ENCODE measurements at regions not wholly inside any gene's neighbourhood (a gene's known extent, or its start where the extent isn't known, plus 50 kb on each side); places are given as distances from the start of the nearest gene placed in this dataset.
"Not testable (repeated sequence)": the region's sequence is repeated elsewhere in the genome, so short reads cannot be mapped to it uniquely, and the experiment has no call there.

DNA sequence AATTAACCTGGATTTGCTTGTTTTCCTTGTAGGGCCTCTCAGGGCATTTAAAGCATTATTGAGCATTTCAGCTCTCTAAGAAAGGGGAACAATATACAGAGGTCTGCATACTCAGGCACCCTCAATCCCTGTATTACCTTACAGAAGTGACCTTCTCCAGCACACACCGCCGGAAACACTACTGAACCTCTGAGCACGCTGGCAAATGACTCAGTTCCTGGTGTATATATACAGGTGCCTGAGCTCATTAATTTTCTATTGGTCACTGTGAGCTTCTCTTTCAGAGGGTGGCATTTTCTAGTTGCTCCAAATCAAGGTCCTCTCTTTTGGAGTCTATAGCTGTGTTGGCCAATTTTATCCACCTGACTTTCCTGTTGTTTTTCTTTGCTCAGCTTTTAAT is 85.2 kb upstream of the COPS8 start:
- Mint-ChIP-seq H3K27me3 (no peaks in the 10 kb centered on the region), H3K27ac (no peak overlapping the region), H3K4me3 (no peak overlapping the region), H3K9me3 (no peaks in the 10 kb centered on the region), H3K36me3 (no peaks in the 10 kb centered on the region), H3K4me1 (no peaks in the 10 kb centered on the region)

DNA sequence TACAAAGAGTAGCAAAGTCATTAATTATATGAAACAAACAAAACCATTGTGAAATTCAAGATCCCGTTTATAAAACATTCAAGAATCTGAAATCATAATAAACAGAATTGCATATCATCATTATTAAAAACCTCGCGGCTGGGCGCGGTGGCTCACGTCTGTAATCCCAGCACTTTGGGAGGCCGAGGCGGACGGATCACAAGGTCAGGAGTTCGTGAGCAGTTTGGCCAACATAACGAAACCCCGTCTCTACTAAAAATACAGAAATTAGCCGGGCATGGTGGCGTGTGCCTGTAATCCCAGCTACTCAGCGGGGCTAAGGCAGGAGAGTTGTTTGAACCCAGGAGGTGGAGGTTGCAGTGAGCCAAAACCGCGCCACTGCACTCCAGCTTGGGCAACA is 80.3 kb upstream of the COPS8 start:
- not testable (repeated sequence) for H3K4me1 Mint-ChIP-seq, H3K9me3 Mint-ChIP-seq, H3K4me3 Mint-ChIP-seq, H3K27ac Mint-ChIP-seq, H3K36me3 Mint-ChIP-seq, H3K27me3 Mint-ChIP-seq

DNA sequence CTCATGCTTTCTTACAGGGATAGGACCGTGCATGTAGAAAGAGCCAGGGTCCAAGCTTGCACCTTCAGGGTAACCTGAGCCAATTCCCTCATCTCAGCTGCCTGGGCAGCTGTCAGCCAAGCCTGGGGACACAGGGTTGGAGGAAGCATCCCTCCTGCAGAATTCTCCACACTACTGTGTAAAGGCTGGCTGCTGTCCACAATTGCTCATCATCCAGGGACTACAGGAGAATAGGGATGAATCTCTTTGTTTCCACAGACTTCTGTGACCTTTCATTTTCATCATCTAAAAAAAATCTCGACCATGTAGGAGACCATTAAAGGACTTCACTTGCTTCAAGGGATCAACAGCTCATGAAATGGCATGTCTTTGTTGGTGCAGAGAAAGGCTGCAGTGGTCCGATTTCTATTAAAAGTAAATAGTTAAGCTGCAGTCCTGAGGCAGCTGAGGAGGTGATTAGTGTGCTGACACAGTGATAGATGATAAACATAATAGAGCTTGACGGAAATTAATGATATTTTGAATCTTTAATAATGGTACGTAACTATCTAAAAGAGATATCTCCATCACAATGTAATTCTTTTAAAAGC is 74.4 kb upstream of the COPS8 start:
- no peaks in the 10 kb centered on the region for H3K9me3 Mint-ChIP-seq
- H3K4me3 Mint-ChIP-seq = no peak overlapping the region
- H3K36me3 Mint-ChIP-seq = no peaks in the 10 kb centered on the region
- H3K27me3 Mint-ChIP-seq = no peaks in the 10 kb centered on the region
- no peaks in the 10 kb centered on the region for H3K4me1 Mint-ChIP-seq
- no peak overlapping the region for H3K27ac Mint-ChIP-seq

DNA sequence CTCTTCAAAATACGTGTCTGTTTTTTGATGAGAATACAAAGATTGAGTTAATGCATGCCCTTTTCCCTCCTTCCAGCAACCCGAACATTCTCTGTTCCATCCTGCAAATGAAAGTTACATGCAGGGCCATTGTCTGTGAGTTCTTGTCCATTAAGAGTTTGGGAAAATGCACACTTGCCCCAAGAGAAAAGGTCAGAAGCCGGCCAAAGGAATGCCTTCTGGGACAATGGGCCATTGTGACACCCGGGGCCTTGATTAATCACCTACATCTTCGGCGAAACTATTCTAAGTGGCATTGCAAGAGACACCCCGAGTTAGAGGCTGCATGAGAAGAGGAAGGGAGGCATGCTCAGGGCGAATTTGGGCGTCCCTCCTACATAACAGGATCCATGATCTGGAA is 73.7 kb upstream of the COPS8 start:
- H3K4me1 Mint-ChIP-seq = no peaks in the 10 kb centered on the region
- no peaks in the 10 kb centered on the region for H3K36me3 Mint-ChIP-seq
- H3K4me3 Mint-ChIP-seq = no peak overlapping the region
- H3K27me3 Mint-ChIP-seq = no peaks in the 10 kb centered on the region
- H3K9me3 Mint-ChIP-seq = no peaks in the 10 kb centered on the region
- no peak overlapping the region for H3K27ac Mint-ChIP-seq

DNA sequence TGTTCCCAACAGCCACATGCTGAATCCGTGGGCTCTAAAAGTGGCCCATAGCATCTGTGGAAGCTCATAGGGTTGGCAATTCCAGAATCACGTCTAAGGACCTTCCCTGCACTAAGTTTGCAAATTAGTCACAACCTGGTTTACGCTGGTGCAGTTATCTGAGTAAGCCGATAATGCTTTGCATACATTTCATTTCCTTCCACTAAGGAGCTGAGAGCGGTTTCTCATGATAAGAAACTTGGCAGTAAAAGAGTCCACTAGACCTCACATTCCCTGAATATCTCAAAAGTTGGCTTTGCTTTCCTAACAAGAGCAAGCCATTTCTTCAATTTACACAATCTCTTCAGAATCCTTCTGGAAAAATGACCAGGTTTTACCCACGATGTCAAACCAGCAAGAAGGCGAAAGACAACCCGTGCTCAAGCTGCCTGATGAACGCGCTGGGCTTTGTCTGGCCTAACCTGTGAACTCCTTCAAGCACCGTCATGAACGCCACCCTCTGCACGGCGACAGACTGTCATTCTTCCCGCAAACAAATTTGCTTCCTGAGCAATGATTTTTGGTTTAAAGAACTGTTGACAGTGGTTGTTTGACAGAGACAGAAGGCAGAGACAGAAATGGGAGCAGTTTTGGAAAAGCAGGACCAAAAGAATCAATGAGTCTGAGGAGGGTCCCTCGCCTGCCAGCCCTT is 73.0 kb upstream of the COPS8 start:
- Mint-ChIP-seq H3K9me3 (no peaks in the 10 kb centered on the region), H3K4me1 (no peaks in the 10 kb centered on the region), H3K4me3 (no peak overlapping the region), H3K27me3 (no peaks in the 10 kb centered on the region), H3K36me3 (no peaks in the 10 kb centered on the region), H3K27ac (no peak overlapping the region)

DNA sequence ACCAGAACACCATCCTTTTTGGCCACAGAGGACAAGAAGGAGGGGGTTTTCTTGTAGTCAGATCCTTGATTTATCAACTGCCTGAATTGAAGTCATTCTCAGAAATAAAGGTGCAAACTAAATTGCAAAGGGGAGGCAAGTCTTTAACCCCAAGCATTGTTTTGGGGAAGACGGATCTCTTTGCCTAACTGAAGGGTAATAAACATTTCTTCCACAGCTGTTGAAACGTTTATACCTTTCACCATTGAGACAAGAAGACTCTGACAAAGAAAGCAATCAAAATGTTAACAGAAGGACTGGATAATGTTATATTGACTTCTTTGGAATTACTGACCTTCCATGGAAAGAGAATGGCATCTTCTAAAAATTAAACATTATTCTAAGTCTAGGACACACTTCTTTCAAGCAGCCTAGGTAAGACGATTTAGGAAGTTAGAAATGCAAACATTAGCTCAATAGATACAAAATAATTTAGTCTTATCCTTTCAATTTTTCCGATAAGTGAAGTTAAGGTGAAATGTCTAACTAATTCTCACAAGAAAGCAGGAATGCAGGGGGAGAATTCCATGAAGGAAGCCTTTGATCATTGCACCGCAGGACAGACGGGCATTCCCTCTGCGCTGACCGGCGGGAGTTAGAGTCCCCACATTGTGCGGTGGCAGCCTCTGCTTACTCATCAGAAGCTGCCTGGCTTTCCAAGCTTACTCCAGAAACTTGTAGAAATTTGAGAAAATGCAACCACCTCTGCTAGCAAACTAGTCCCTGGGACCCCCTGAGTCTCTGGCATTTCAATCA is 69.4 kb upstream of the COPS8 start:
- no peaks in the 10 kb centered on the region for H3K27me3 Mint-ChIP-seq
- H3K27ac Mint-ChIP-seq = no peak overlapping the region
- H3K9me3 Mint-ChIP-seq = no peaks in the 10 kb centered on the region
- H3K4me3 Mint-ChIP-seq = no peak overlapping the region
- H3K4me1 Mint-ChIP-seq = no peaks in the 10 kb centered on the region
- no peaks in the 10 kb centered on the region for H3K36me3 Mint-ChIP-seq

DNA sequence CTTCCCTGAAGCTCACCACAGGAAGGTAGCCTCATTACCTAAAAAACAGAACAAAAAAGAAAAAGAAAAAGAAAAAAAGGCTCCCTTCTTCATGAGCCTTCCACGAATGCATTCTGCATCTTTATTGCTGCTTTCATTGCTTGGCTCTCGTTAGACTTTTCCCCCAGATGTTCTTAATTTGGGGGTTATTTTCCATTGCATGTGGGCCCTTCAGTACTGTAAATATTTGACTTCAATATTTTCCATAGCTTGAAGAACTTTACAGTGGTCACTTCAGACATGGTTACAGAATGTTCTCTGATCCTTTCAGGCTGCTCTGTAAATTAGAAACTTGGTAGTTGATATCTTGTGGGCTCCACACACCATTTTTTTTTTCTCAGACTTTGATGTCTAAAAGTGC is 65.6 kb upstream of the COPS8 start:
- H3K27me3 Mint-ChIP-seq = no peaks in the 10 kb centered on the region
- H3K9me3 Mint-ChIP-seq = no peaks in the 10 kb centered on the region
- no peaks in the 10 kb centered on the region for H3K4me1 Mint-ChIP-seq
- H3K36me3 Mint-ChIP-seq = no peaks in the 10 kb centered on the region
- no peak overlapping the region for H3K4me3 Mint-ChIP-seq
- no peak overlapping the region for H3K27ac Mint-ChIP-seq

DNA sequence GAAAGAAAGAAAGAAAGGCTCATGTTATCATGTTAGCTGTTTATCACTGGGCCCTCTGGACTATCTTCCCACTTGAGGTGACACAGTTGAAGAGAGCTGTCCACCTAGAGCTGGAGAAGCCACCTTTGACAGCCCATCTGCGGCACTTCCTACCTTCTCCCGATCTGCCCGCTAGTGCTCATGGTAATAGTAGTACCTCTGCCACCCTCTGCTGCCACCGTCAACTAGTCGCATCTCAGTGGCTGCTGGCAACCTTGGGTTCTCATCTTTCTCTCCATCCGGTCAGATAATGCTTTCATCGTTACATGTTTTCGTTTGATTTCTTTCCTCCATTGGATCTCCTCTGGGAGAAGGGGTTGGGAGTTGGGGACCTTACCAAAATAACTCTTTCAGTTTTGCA is 63.2 kb upstream of the COPS8 start:
- Mint-ChIP-seq H3K36me3 (no peaks in the 10 kb centered on the region), H3K9me3 (no peaks in the 10 kb centered on the region), H3K27ac (no peak overlapping the region), H3K4me3 (no peak overlapping the region), H3K4me1 (no peaks in the 10 kb centered on the region), H3K27me3 (no peaks in the 10 kb centered on the region)

DNA sequence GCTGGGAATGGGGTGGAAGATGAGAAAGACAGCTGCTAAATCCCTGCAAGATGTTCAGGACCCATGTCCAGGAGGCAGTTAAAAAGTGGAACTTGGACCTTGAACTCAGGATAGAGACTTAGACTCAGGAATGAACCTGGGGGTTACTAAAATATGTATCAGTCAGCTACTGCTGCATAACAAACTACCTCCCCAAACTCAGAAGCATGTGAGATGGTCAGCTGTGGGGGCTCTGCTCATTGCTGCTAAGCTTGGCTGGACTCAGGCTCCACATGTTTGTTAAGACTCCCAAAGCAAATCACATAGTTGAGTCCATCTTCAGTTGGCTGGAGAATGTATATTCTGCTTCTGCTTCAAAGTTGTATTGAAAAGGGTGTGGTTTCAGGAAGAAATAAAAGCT is 61.4 kb upstream of the COPS8 start:
- H3K27ac Mint-ChIP-seq = no peak overlapping the region
- H3K4me1 Mint-ChIP-seq = no peaks in the 10 kb centered on the region
- no peak overlapping the region for H3K4me3 Mint-ChIP-seq
- H3K36me3 Mint-ChIP-seq = no peaks in the 10 kb centered on the region
- H3K9me3 Mint-ChIP-seq = no peaks in the 10 kb centered on the region
- no peaks in the 10 kb centered on the region for H3K27me3 Mint-ChIP-seq

DNA sequence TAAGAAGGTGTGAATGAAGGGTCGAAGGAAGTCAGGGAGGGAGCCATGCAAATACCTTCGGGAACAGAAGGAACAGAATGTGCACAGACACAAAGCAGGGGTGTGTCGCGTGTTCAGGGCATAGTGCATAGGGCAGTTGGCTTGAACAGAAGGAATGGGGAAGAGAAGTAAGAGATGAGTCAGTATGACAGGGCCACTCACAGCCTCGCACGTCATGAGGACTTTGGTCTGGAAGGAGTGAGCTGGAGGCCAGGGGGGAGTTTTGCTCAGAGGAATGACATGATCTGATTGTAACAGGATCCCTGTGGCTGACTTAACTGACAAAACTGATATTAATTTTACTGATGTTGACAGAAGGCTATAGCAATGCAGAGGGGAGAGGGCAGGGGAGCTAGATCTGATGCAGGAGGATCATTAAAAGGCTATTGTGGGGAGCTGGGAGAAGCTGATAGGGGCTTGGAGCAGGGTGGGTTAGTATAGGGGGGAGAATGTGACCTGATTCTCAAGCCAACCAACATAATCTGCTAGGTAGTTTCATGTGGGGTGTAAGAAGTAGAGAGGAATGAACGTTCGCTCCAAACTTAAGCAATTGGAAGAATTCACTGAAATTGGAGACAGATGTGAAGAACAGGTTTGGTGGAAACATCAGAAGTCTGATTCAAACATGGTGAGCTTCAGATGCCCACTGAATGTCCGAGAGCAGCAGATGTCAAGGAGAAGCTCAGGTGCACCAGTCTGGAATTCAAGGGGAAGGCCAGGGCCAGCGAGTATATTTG is 60.4 kb upstream of the COPS8 start:
- H3K27me3 Mint-ChIP-seq = no peaks in the 10 kb centered on the region
- no peaks in the 10 kb centered on the region for H3K4me1 Mint-ChIP-seq
- no peaks in the 10 kb centered on the region for H3K9me3 Mint-ChIP-seq
- H3K36me3 Mint-ChIP-seq = no peaks in the 10 kb centered on the region
- H3K4me3 Mint-ChIP-seq = no peak overlapping the region
- no peak overlapping the region for H3K27ac Mint-ChIP-seq

DNA sequence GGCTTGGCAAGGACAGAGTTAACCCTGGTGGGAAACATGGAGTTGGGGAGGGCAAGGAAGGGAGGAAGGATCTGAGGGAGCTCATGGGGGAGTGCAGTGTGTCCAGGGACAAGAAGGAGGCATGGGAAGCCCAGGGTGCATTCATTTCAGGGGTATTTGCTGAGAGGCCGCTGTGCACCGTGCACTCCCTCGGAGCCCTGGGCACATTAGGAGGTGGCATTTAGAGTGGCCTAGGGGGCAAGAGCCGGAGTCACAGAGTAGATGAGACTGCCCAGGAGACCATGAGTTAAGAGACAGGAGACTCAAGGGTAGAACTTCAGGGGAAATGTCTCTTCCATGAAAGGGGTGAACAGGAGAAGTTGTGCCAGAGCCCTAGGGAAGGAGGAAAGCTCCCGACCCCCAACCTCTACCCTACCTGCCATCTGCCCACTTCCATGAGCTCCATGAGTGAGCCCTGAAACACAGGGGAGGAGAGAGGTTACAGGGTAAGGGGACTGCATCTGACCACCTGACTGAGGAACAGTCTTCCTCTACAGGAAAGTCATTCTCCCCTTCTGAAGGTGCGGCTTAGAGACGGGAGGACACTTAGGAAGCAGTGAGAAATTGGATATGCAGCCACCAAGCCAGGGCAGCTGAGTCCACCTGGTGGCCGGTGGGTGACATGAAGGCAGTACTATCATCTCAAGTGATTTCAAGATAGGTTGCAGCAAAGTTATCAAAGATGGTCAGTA is 58.5 kb upstream of the COPS8 start:
- no peaks in the 10 kb centered on the region for H3K4me1 Mint-ChIP-seq
- H3K4me3 Mint-ChIP-seq = no peak overlapping the region
- no peaks in the 10 kb centered on the region for H3K36me3 Mint-ChIP-seq
- H3K27me3 Mint-ChIP-seq = no peaks in the 10 kb centered on the region
- H3K9me3 Mint-ChIP-seq = no peaks in the 10 kb centered on the region
- H3K27ac Mint-ChIP-seq = no peak overlapping the region

DNA sequence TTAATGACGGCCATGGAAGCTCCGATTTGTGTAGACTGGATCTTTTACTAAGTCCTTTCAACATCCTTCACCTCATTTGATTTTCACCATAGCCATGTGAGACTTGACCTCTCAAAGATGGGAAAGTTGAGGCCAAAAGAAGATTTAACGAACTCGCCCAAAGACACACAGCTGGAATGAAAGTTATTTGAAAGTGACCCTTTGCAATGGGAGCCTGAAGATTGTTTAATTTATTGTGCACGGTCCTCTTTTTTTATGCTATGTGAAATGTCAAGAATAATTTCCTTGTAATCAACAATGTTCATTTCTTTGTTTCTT is 58.0 kb upstream of the COPS8 start:
- Mint-ChIP-seq H3K36me3 (no peaks in the 10 kb centered on the region), H3K4me3 (no peak overlapping the region), H3K27ac (no peak overlapping the region), H3K9me3 (no peaks in the 10 kb centered on the region), H3K4me1 (no peaks in the 10 kb centered on the region), H3K27me3 (no peaks in the 10 kb centered on the region)

DNA sequence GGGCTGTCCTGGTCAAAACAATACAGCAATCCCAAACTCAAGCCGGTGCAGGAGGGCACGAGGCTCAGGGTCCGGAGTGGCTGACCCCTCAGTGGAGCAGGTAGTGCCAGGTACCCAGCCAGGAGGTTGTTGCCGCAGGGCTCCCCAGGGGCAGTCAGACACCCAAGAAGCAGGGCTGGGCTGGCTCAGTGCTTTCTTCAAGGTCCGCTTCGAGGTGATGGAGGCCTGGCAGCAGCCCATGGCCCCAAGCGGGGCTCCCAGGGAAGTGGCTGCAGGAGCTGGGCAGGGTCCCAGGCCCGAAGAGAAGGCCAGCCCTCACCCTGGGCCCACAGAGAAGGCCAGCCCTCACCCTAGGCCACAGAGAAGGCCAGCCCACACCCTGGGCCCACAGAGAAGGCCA is 55.3 kb upstream of the COPS8 start:
- Mint-ChIP-seq H3K4me3 (no peak overlapping the region), H3K27ac (no peak overlapping the region), H3K36me3 (no peaks in the 10 kb centered on the region), H3K9me3 (no peaks in the 10 kb centered on the region), H3K27me3 (no peaks in the 10 kb centered on the region), H3K4me1 (no peaks in the 10 kb centered on the region)

DNA sequence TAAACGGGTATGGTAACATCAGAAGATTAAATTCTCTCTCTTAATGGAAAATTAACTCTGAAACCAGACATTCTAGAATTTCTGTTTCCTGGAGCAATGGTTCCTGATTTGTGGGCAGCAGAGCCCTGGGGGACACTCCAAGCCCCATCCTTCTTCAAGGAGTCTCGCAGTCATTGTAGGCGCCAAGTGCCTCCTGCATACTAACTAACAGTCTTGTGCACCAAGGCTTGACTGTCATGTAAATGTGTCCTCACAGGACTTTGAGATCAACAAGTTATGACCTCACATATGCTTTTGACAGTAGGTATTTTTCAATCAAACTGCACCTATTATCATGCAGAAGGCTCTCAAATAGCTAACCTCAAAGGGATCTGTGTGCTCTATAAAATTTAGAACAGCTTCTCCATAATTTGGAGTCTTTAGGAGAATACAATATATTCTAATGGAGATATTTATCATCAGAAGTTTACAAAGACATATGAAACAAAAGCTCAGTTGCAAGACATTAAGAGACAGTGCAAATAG is 52.1 kb upstream of the COPS8 start:
- no peaks in the 10 kb centered on the region for H3K27me3 Mint-ChIP-seq
- H3K4me3 Mint-ChIP-seq = no peak overlapping the region
- H3K27ac Mint-ChIP-seq = no peak overlapping the region
- H3K36me3 Mint-ChIP-seq = no peaks in the 10 kb centered on the region
- H3K9me3 Mint-ChIP-seq = no peaks in the 10 kb centered on the region
- no peaks in the 10 kb centered on the region for H3K4me1 Mint-ChIP-seq

DNA sequence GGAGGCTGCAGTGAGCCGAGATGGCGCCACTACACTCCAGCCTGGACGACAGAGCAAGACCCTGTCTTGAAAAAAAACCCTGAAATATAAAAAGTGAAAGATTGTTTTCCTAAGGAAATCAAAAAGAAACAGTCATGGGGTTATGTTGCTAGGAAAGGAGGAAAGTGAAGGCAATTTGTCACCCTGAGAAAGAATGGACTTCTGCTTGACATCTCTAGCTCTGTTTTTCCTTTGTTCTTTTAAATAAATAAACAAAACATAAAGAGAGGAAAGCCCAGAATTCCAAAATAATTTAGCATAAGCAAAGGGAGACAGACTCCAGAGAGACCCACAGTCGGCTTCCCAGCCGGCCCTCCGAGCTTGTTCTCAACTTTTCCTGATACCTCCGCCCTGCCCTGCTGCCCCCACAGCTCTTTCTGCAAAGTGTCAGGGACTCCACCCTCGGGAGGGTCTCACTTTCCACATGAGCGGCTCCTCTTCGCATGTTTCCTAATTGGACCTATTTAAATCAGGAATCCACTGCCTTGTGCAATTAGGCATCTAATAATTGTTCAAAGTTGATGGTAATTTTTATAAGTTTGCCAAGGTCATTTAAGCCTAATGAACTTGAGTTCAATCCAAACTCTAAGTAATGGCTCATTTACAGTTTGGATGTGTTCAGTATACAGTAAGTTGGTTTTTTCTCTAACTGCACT is 49.8 kb upstream of the COPS8 start:
- no peak overlapping the region for H3K4me3 Mint-ChIP-seq
- no peaks in the 10 kb centered on the region for H3K9me3 Mint-ChIP-seq
- no peak overlapping the region for H3K27ac Mint-ChIP-seq
- no peaks in the 10 kb centered on the region for H3K36me3 Mint-ChIP-seq
- peaks cover under 1% of the 10 kb centered on the region for H3K27me3 Mint-ChIP-seq
- H3K4me1 Mint-ChIP-seq = no peaks in the 10 kb centered on the region
